ENCODE measurements at regions not wholly inside any gene's neighbourhood (a gene's known extent, or its start where the extent isn't known, plus 50 kb on each side); places are given as distances from the start of the nearest gene placed in this dataset.

DNA sequence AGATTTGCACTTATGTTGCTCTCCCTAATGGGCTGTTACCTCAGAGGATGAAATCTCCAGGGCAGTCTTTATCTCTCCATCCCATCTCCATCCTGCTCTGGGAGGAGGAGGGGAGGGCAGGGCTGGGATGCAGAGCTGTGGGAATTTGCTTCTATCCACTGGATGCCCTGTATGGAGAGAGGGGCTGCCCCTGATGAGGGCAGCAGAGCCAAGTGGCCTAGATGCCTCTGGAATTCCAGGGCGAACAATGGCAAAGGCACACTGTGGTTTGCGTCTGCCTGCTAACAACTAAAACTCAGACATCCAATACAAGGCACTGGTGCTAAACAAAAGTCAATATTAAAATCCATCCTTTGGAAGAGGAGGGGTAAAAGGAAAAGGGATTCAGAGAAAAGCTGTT, 165.1 kb downstream of the COG6 start:
- in situ Hi-C loops (cut with MboI), result no loop called here
- no peaks in the 10 kb centered on the region; the same call in 2 of the 3 replicates for H3K9me3 ChIP-seq (replicated peaks; ENCODE audit: control insufficient read depth, insufficient read depth, low read length)
- no peaks in the 10 kb centered on the region for H3K27me3 ChIP-seq (replicated peaks in 1 of 2; ENCODE audit: control insufficient read depth in 2 of 2, insufficient read depth in 2 of 2, low read length in 1 of 2)
- H3K27ac ChIP-seq (ENCODE audit: control insufficient read depth, insufficient read depth), result no peak overlapping the region
- no peaks in the 10 kb centered on the region for H4K20me1 ChIP-seq (ENCODE audit: control insufficient read depth, insufficient read depth)
- no peak for DNase-seq (ENCODE audit: low read depth, low spot score)
- intact Hi-C loops (cut with micrococcal nuclease; ENCODE audit: unreplicated experiment), result no loop called here
- ChIA-PET SMC1A (ENCODE audit: uncharacterized antibody, unreplicated experiment) (no interaction called here), POLR2A (no interaction called here), RAD21 (ENCODE audit: unreplicated experiment) (no interaction called here), CTCF (no interaction called here)
- no peak overlapping the region for H3K9ac ChIP-seq (ENCODE audit: control insufficient read depth, insufficient read depth, low read length)
- H3K79me2 ChIP-seq (ENCODE audit: control insufficient read depth, insufficient read depth, low read length), result no peaks in the 10 kb centered on the region
- no peak overlapping the region for H3K4me3 ChIP-seq
- H2AFZ ChIP-seq (ENCODE audit: control insufficient read depth, low read depth, low read length), result no peak overlapping the region
- no peaks in the 10 kb centered on the region for H3K4me1 ChIP-seq (ENCODE audit: control insufficient read depth, insufficient read depth, low read length)
- TF ChIP-seq NFYA (IDR thresholded peaks at IDR 0.05; ENCODE audit: borderline replicate concordance, low read depth, low read length) (no peak), CEBPB (IDR thresholded peaks at IDR 0.05; ENCODE audit: borderline replicate concordance in 1 of 2, low read depth in 2 of 2, low read length in 2 of 2) (no peak), CBX3 (IDR thresholded peaks at IDR 0.05; ENCODE audit: borderline replicate concordance, low read depth) (no peak), GABPA (IDR thresholded peaks at IDR 0.05; ENCODE audit: low read depth) (no peak), NRF1 (conservative IDR thresholded peaks at IDR 0.05; ENCODE audit: low read depth, low read length) (no peak), BACH1 (IDR thresholded peaks at IDR 0.05; ENCODE audit: borderline replicate concordance) (no peak), IKZF1 (conservative IDR thresholded peaks at IDR 0.05) (no peak), ESRRA (IDR thresholded peaks at IDR 0.05; ENCODE audit: low read length) (no peak), POLR2A (IDR thresholded peaks at IDR 0.05; ENCODE audit: low read depth, low read length) (no peak), CHD4 (IDR thresholded peaks at IDR 0.05) (no peak), SPI1 (IDR thresholded peaks at IDR 0.05; ENCODE audit: borderline replicate concordance, insufficient read depth, low read depth, low read length) (no peak), NFYB (IDR thresholded peaks at IDR 0.05; ENCODE audit: insufficient read depth, low read depth, low read length) (no peak), SMARCA5 (IDR thresholded peaks at IDR 0.05) (no peak), EGR1 (IDR thresholded peaks at IDR 0.05; ENCODE audit: borderline replicate concordance in 1 of 2, low read depth in 2 of 2, low read length in 2 of 2) (no peak)
- TF ChIP-seq, protein P1, sequence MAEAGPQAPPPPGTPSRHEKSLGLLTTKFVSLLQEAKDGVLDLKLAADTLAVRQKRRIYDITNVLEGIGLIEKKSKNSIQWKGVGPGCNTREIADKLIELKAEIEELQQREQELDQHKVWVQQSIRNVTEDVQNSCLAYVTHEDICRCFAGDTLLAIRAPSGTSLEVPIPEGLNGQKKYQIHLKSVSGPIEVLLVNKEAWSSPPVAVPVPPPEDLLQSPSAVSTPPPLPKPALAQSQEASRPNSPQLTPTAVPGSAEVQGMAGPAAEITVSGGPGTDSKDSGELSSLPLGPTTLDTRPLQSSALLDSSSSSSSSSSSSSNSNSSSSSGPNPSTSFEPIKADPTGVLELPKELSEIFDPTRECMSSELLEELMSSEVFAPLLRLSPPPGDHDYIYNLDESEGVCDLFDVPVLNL (IDR thresholded peaks at IDR 0.05; ENCODE audit: low read depth, low read length), result no peak
- TF ChIP-seq, protein P2, sequence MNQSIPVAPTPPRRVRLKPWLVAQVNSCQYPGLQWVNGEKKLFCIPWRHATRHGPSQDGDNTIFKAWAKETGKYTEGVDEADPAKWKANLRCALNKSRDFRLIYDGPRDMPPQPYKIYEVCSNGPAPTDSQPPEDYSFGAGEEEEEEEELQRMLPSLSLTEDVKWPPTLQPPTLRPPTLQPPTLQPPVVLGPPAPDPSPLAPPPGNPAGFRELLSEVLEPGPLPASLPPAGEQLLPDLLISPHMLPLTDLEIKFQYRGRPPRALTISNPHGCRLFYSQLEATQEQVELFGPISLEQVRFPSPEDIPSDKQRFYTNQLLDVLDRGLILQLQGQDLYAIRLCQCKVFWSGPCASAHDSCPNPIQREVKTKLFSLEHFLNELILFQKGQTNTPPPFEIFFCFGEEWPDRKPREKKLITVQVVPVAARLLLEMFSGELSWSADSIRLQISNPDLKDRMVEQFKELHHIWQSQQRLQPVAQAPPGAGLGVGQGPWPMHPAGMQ (IDR thresholded peaks at IDR 0.05; ENCODE audit: borderline replicate concordance), result no peak
- TF ChIP-seq, protein P3, sequence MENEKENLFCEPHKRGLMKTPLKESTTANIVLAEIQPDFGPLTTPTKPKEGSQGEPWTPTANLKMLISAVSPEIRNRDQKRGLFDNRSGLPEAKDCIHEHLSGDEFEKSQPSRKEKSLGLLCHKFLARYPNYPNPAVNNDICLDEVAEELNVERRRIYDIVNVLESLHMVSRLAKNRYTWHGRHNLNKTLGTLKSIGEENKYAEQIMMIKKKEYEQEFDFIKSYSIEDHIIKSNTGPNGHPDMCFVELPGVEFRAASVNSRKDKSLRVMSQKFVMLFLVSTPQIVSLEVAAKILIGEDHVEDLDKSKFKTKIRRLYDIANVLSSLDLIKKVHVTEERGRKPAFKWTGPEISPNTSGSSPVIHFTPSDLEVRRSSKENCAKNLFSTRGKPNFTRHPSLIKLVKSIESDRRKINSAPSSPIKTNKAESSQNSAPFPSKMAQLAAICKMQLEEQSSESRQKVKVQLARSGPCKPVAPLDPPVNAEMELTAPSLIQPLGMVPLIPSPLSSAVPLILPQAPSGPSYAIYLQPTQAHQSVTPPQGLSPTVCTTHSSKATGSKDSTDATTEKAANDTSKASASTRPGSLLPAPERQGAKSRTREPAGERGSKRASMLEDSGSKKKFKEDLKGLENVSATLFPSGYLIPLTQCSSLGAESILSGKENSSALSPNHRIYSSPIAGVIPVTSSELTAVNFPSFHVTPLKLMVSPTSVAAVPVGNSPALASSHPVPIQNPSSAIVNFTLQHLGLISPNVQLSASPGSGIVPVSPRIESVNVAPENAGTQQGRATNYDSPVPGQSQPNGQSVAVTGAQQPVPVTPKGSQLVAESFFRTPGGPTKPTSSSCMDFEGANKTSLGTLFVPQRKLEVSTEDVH (IDR thresholded peaks at IDR 0.05; ENCODE audit: low read depth, partially characterized antibody), result no peak
- TF ChIP-seq, protein P4, sequence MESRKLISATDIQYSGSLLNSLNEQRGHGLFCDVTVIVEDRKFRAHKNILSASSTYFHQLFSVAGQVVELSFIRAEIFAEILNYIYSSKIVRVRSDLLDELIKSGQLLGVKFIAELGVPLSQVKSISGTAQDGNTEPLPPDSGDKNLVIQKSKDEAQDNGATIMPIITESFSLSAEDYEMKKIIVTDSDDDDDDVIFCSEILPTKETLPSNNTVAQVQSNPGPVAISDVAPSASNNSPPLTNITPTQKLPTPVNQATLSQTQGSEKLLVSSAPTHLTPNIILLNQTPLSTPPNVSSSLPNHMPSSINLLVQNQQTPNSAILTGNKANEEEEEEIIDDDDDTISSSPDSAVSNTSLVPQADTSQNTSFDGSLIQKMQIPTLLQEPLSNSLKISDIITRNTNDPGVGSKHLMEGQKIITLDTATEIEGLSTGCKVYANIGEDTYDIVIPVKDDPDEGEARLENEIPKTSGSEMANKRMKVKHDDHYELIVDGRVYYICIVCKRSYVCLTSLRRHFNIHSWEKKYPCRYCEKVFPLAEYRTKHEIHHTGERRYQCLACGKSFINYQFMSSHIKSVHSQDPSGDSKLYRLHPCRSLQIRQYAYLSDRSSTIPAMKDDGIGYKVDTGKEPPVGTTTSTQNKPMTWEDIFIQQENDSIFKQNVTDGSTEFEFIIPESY (IDR thresholded peaks at IDR 0.05), result no peak
- FAIRE-seq, result no peak
- H3K4me2 ChIP-seq (ENCODE audit: control insufficient read depth, insufficient read depth), result no peak overlapping the region
- WGBS (ENCODE audit: insufficient coverage, insufficient replicate concordance, low lambda C conversion rate, missing lambda C conversion rate), result 100% methylated on average over 2 of the region's 2 CpGs
- ATAC-seq, result no peak
- no TSS peak for BruUV-seq (replicated peaks)
- no peaks in the 10 kb centered on the region for H3K36me3 ChIP-seq (ENCODE audit: control insufficient read depth in 2 of 2, insufficient read depth in 2 of 2, low read length in 1 of 2)
